NCI-H226 (cell line): ENCODE measurements at regions not wholly inside any gene's neighbourhood (a gene's known extent, or its start where the extent isn't known, plus 50 kb on each side); places are given as distances from the start of the nearest gene placed in this dataset.
A peak's percentile ranks its signal among the peaks of the same experiment; 100 is the strongest.

Experiments
- DNase-seq: peaks from one replicate; pipeline ENCODE4 v3.0.0-alpha.2; 2015

DNA sequence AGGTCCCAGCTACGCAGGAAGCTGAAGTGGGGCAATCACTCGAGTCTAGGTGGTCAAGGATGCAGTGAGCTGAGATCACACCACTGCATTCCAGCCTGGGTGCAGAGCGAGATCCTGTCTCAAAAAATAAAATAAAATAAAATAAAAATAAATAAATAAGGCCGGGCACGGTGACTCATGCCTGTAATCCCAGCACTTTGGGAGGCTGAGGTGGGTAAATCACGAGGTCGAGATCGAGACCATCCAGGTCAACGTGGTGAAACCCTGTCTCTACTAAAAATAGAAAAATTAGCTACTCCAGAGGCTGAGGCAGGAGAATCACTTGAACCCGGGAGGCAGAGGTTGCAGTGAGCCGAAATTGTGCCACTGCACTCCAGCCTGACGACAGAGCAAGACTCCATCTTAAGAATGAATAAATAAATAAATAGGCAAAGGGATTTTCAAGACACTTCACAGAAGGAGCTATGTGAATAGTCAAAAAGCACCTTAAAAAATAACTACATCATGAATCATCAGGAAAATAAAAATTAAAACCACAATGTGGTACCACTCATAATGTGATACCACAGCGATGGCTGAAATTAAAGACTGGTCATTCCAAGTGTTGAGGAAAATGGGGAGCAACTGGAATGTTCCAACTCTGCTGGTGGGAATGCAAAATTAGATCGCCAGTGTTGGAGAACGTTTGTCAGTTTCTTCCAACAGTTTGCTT, 92.9 kb upstream of the TBX3 start:
- peak; percentile 34 for DNase-seq

DNA sequence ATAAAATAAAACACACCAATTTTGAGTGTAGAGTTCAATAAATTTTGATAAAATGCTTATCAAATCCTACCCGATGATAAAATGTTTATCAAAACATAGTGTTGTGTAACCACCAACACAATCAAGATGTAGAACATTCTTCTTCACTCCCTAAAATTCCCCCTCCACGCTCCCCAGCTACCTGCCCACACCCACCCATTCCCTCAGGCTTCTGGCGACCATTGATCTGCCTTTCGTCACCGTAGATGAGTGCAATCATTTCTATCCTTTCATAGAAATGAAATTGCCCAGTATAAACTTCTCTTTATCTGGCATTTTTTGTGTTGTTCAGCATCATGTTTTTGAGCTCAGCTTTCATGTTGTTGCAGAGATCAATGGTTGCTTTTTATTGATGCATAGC, 90.7 kb upstream of the TBX3 start:
- no peak for DNase-seq

DNA sequence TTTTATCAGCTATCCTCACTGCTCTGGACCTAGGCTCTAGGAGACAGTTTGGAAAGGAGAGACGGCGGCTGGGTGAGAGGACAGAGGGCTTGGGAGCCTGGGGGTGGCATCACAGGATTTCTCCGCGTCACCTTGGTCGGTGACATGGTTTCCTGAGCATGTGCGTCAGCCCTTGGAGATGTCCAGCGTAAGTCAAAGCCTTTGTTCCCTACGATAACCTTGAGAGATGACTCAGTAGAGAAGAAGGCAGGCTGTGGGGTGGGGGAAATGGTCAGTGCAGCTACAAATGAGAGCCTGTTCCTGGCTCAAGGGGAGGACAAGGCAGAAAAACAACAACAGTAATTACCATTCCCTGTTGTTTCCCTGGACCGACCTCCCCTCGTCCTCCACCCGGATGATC, 90.2 kb upstream of the TBX3 start:
- DNase-seq: peak; percentile 60

DNA sequence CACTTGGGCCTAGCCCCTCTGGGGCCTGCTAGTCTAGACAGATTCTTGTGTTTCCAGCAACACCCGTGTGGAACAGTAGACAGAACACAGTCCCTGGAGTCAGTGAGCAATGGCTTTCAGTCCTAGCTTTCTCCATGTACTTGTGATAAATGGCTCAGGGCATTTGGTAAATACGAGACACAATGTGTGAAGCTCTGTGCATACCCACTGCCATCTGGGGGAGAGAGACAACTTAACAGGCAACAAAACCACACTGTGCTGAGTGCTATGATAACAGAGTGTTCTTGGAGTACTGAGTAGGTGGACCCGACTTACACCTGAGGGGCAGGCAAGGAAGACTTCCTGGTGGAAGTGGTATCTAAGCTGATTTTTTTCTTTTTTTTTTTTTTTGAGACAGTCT, 86.3 kb upstream of the TBX3 start:
- no peak for DNase-seq

DNA sequence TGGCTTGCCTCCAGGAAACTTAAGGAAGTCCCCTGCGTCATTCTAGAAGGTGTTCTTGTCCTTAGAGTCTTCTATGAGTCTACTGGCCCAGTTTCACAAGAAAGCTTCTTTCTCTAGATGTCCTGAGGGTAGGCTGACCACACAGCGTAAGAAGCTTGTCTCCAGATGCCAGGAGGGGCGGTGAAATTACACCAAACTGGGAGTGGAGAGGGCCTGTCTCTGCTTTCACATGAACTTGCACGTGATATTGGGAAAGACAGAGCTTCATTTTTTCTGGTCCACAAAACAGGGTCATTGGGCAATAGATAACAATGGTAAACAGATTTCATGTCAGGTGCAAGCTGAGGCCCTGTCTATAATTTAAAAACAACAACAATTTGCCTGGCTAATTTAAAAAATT, 85.7 kb upstream of the TBX3 start:
- DNase-seq: no peak

DNA sequence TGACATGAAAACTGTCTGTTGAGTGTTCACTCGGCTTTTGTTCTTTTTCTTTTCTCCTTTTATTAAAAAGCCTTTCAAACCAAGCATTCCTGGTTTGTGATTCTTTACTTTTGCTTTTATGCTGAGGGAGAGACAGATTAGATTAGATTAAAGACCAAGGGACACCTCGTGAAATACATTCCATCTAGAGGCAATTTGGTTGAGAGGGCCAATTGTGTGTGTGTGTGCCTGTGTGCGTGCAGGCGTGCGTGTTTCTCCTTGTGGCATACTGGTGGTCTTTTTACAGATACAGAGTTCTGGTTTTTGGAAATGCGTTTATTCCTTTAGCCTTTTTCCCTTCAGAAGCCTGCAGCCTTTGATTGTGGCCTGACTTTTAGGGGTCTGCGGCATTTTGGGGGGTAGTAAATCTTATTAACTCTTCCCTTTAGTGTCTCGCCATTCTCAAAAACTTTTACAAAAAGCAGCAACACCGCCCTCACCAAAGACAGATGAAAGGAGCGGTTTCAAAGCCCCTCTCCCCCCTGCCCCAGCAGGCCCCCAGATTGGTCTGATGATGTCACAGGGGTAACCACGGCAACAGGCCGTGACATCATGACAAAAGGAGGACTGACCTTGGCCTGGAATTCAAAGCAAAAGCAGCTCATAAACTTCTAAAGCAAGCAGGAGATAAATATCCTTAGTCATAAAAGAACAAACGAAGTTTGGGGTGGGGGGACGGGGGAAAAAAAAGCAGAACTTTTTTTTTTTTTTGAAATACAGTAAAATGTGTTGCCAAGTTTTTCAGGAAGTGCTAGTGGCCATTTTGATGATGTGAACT, 84.1 kb upstream of the TBX3 start:
- no peak for DNase-seq

DNA sequence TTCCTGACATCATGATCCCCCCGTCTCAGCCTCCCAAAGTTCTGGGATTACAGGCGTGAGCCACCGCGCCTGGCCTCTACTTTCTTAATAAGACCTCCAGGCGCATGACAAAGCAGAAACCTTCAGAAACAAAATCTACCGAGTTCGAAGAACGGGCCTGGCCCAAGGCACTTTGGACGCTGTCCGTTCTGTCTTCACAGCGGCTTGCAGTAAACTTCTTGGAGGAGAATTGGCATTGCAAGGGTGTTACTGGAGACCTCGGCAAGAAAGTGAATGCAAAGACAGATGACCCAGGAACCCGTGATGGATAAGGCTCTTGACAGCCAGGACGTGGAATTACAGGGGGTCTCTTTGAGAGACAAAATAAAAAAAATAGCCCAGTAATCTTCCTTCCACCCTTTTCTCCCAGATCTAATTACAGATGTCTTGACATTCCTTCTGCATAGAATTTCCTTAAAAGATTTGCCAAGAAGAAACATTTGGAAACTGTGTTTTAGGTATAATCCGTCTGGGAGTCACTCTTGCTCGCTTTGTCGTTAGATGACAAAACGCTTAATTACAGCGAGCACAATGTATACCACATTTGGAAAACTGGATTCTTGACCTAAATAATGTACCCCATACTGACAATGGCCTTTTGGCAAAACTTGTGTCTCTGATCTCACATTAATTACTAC, 83.2 kb upstream of the TBX3 start:
- DNase-seq: no peak

DNA sequence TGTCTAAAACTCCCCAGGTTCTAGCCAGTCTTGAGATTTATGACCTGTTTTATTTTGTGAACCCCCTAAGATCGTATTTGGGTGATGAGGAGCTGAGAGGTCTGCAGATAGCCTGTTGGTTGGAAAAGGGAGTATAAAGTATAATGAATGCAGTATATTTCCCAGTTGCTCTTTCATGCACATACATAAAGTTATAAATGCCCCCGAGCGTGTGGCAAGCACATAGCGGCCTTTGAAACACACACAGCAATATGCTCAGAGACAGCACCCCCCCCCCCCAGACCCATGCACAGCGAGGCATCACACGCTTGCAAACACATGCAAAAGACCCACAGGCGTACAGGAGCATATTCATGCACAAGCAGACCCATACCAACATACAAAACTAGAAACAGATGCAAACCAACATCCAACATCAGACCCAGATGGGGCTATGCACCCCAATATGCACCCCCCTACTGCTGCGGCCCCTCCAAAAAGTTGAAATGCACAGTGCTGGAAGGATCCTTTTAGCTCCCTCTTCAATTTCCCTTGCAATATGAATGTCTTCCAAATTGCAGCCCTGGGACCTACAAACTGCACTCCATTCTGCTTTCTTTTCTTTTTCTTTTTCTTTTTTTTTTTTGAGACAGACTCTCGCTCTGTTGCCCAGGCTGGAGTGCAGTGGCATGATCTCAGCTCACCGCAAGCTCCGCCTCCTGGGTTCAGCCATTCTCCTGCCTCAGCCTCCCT, 82.2 kb upstream of the TBX3 start:
- DNase-seq: no peak

DNA sequence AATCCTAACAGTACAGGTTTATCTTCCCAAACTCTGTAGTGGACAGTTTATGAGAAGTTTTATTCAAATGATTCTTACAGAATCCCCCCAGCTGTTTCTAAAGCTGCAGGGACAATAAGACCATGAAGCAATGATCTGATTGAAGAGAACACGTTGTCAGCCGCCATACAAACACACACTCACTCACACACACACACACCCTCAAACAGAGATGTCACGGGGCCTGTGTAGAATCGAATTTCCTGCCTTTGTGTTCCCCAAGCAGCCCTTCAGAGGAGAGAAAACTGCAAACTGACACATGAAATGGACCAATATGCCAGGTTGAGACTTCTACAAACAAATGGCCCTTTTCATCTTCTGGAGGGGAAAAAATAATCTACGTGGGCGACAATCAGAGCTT, 80.5 kb upstream of the TBX3 start:
- DNase-seq: no peak

DNA sequence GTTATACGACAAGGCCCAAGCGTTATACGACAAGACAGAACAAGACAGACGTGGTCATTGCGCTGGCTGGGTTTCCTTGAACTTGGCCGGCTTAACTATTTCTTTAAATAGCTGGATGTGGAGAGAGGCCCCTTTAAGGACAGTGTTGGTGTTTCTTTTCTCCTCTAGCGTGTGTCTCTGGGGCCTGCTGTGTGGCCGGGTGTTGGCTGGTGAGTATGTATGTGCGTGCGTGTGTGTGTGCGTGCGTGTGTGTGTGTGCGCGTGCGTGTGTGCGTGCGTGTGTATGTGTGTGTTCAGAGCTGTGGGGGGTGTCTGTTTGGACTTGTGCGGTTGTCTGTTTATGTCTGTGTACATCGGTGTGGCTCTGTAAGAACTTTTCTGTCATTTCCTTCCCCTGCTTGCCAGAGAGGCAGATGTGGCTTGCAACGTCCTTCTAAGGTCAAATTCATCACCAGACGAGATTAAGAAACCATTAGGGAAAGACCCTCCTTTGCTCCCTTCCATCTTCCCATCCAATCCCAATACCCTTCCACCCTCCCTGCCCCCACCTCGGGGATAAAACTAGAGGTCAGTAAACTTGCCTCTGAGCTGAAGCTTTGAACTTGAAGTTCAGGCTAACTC, 78.6 kb upstream of the TBX3 start:
- no peak for DNase-seq

DNA sequence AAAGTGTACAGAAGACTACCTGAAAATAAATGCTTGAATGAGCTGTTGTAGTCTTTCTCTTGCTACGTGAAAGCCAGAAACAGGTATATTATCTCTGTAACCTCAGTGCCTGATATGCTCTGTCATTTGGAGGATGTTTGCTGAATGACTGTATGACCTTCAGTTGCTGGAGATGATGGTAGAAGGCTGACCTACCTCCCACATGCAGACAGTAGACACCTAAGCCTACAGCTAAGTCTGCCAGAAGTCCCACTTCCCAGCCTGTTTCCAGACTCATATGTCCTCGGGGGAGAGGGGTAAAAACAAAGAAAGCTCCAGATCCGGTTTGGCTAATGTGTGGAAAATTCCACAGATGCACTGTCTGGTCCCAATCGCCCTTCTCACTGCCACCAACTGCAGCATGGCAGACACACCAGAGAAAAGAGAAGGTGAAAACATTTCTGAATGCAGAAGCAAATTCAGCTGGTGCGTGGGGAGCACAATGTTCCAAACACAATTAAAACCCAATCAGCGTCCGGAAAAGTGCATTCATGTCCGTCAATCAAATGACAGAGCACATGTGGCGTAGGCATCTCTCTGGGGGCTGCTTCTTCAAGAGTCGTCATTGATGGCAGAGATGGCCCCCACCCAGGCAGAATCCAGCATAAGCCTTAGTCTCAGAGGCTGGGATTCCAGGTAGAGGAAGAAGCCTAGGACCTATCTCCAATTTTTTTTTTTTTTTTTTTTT, 76.3 kb upstream of the TBX3 start:
- DNase-seq: no peak

DNA sequence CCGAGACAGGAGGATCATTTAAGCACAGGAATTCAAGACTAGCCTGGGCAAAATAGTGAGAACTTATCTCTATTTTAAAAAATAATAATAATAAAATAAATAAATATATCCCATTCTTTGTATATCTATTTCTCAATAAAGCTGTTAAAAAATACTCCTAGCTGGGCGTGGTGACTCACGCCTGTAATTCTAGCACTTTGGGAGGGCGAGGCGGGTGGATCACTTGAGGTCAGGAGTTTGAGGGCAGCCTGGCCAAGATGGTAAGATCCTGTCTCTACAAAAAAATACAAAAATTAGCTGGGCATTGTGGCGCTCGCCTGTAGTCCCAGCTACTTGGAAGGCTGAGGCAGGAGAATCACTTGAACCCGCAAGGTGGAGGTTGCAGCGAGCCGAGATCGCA, 75.7 kb upstream of the TBX3 start:
- DNase-seq: no peak

DNA sequence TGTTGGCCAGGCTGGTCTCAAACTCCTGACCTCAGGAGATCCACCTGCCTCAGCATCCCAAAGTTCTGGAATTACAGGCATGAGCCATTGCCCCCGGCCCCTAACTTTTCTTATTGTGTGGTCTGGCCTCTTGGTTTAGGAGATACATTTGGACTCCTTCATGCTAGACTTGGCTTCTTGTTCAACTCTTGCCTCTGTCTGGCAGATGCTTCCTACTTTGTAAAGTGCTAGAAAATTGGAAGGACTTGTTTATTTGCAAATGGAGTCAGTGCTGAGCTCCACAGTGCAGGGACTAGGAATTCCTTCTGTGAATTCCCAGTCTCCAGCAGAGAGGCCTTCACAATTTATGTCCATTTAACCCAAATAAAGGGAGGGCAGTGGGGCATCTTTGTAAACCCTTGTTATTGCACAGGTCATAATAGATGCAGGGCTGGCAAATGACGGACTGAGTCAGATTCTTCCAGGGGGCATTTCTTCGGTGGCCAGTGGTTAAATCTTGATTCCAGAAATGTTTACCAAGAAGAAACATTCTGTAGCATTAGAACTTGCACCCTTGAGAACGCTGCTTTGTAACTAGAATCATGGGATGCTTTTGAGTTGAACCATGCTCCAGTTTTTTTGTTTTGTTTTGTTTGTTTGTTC, 73.8 kb upstream of the TBX3 start:
- DNase-seq: no peak

DNA sequence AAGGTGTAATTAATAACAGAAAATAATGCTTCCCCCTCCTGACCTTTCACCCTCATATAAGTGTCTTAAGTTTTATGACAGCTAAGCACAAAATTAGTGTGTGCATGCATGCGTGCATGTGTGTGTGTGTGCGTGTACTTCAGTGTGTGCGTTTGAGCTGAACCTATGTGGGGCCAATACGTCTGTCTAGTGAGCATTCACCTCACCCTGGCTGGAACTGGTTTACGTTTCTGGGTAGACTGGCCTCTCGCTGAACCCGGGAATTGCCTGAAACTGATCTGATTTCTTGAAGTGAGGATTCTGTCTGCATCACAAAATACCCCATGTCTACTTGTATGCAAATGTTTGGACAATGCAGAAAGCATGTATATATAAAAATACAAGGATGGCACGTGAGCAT, 68.2 kb upstream of the TBX3 start:
- no peak for DNase-seq

DNA sequence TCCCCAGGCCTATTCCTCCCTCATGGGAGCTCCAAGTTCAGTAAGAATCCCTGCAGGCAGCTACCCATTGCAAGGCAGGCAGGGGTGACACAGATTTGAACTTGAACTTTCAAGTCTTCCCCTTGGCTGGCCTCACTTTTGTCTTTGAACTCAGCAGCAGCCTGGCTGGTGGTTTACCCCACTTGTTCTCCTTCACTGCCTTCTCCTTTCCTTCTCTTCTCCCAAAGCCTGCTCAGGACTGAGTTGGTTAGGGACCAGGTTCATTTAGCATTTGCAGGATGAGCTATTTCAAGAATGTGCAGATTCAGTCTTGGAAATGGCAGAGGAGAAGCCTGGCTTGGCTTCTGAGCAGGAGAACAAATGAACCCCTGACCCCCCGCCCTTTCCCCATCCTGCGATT, 67.7 kb upstream of the TBX3 start:
- no peak for DNase-seq

DNA sequence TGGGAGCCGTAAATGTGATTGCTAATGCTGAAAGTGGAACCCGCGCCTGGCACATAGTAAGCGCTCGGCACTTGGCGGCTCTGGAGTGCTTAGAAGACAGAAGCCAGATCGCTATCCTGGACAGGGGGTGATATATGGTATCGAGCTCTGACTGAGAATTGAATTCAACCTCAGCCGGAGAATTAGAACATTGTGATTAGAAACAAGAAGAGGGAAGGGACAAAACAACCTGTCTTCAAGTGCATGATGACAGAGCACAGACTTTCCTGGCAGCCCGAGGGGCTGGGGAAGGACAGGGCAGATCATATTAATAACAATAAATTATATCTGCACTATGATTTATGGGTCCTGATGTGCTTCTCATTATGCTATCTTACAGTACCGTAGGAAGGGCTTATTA, 66.9 kb upstream of the TBX3 start:
- no peak for DNase-seq

DNA sequence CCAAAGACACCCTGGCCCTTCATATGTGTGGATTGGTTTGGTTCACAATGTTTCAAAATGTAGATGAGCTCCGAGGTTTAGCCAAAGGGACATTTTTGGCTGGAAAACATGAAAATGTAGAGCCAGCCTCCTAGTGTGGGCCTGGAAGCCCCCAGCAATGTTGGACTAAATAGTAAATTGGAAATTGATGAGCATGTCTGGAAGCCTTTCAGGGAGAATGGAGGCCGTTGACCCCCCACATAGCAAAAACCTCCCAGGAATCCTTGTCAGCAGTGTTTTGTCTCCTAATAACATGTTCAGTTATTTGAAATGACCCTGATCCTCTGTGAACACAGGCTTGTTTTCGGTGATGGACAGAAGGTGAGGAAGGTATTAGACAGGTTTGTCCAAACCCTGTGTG, 65.1 kb upstream of the TBX3 start:
- DNase-seq: no peak

DNA sequence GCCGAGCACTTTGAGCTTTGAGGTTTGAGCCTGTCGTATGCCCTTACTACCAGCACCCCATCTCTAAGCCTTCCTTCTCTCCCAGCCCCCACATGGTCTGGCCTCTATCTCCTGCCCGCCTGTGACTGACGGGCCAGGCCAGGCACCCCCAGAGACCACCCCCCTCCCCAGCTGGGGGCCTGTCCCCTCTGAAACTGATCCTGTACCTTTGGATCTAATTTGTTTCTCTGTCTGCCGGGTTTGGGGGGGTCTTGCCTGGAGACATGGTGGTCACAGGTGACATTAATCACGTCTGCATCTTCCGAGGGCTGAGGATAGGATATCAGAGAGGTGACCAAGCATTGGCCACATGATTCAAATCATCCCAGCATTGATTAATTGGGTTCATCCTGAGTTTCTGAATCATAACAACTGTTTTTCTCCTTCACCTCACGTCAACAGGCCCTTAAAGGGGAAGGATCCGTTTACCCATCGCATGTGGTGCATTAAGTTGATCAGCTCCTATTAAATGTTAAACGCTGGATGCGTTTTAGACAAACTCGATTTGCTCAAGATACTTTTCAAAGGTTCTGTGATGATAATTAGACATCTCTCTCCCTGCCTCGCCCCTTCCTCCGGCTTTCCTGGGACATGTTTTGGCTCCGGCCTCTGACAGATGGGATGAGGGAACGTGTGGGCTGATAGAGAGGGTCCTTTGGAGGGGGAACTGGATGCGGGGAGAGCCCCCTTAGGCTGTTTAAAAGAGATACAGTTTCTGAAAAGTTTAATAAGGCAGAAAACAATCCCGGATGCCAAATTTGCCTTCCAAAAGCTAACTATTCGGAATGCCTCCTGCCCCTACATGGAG, 63.3 kb upstream of the TBX3 start:
- no peak for DNase-seq

DNA sequence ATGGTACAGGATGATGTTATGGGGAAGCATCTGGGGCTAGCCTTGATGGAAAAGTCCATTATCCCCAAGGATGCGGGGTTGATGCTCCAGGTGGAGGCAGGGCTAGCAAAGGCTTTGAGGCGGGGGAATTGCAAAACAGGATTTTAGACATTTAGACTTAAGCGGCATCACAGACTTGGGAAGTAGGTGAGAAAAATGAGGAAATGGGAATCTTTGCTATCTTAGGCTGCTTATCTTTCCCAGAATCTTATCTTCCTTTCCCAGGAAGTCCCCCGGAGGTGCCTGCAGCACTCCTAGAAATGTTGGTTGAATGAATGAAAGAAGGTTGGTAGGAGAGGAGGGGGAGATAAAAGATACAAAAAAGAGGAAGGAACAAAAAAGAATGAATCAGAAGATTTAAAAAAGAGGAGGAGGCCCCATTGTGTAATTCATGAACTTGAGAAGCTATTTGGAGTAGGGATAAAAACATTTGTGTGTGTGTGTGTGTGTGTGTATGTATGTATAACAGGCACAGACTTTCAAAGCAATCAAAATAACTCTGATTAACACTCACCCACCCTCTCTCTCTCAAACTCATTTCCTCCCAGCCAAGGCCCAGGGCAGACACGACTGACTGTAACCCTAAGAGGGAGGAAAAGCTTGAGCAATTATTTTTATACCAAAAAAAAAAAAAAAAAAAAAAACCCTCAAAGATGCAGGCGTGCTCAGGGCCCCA, 62.5 kb upstream of the TBX3 start:
- DNase-seq: no peak

DNA sequence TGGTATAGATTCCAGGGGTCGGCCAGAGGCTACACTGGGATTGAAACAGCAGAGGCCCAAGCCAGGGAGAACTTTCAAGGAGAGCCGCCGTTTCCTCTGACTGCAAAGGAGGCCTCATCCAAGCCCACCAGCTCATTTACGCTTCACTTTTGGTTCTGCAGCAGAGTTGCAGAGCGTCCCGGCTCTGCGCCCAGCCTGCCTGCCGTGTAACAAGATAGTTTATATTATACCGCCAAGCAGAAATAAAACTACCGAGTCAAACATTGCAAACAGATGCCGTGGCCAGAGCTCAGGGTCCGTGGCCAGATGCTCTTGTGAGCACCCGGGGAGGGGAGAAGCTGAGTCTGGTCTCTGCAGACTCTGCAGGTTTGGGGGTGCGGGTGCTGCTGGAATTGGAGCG, 60.7 kb upstream of the TBX3 start:
- DNase-seq: no peak
